ENCODE measurements at regions not wholly inside any gene's neighbourhood (a gene's known extent, or its start where the extent isn't known, plus 50 kb on each side); places are given as distances from the start of the nearest gene placed in this dataset.

DNA sequence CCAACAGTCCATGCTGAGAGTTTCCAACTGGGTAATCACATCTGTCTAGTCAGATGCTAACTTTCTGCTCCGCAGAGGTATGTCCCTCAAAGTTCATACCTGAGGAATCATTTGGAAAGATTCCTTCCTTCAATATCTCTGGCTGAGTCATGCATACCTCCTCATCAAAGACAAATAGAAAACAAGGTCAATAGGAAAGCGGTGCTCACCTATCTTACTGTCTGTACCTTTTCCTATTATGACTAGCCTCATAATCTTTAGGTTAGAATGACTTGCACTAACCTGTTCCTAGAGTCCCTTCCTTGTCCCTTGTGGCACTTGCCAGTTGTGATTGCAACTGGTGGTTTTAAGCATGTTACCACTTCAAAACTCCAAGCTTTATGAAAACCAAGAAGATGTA, 78.2 kb upstream of the PTPRK start:
- H3K27me3 Mint-ChIP-seq (ENCODE audit: low read depth), result no peaks in the 10 kb centered on the region; the same call in 1 of the 2 replicates

More for the DNA sequence above, 78.2 kb upstream of the PTPRK start:
- WGBS (ENCODE audit: extremely low coverage, insufficient read length, low lambda C conversion rate), result no CpG with 5 or more reads among the region's 2 CpGs
- H4K91ac ChIP-seq (ENCODE audit: insufficient read length, low read depth, low read length), result no peak overlapping the region
- no peaks in the 10 kb centered on the region for H3K23me2 ChIP-seq (ENCODE audit: insufficient read length, low read depth, low read length, poor library complexity, severe bottlenecking)
- H3K9ac ChIP-seq (ENCODE audit: extremely low read depth, insufficient read length, low read length), result no peak overlapping the region
- H3K4me1 ChIP-seq (ENCODE audit: insufficient read depth, low read length), result no peaks in the 10 kb centered on the region; the same call in 1 of the 2 replicates
- no peak overlapping the region for H3K4me2 ChIP-seq (ENCODE audit: insufficient read depth, insufficient read length, low read length)
- no peak overlapping the region for H3K27ac ChIP-seq (ENCODE audit: insufficient read length, low read depth, low read length)
- Mint-ChIP-seq H3K4me3 (no peak overlapping the region), H3K36me3 (ENCODE audit: insufficient read depth in 1 of 3, low read depth in 3 of 3) (no peaks in the 10 kb centered on the region), H3K27ac (no peak overlapping the region; a peak in 1 of 7 replicates), H3K9me3 (no peaks in the 10 kb centered on the region; a peak in 1 of 5 replicates), H3K4me1 (peaks cover 8 to 12% of the 10 kb centered on the region in 2 experiments)
- DNase-seq, result no peak
- H3K56ac ChIP-seq (ENCODE audit: insufficient read length, low read depth, low read length), result no peak overlapping the region
- no peaks in the 10 kb centered on the region for H3K27me3 ChIP-seq (ENCODE audit: insufficient read depth, low read length)
- no peak overlapping the region for H3K23ac ChIP-seq (ENCODE audit: insufficient read length, low read depth, low read length)
- H3K9me3 ChIP-seq (ENCODE audit: control insufficient read depth, low read depth, low read length), result no peaks in the 10 kb centered on the region
- no peak overlapping the region for H2BK12ac ChIP-seq (ENCODE audit: insufficient read length, low read depth, low read length)
- H2BK120ac ChIP-seq (ENCODE audit: low read depth, low read length, poor library complexity, severe bottlenecking), result no peak overlapping the region
- no peak overlapping the region for H2BK15ac ChIP-seq (ENCODE audit: low read depth, low read length)
- no peak overlapping the region for H2BK20ac ChIP-seq (ENCODE audit: low read depth, low read length, poor library complexity, severe bottlenecking)
- H3K79me2 ChIP-seq (ENCODE audit: insufficient read depth, low read length), result no peaks in the 10 kb centered on the region
- no peak overlapping the region for H2AFZ ChIP-seq (ENCODE audit: low read length)
- H3T11ph ChIP-seq (ENCODE audit: low read length), result no peak overlapping the region
- TF ChIP-seq, protein P1, sequence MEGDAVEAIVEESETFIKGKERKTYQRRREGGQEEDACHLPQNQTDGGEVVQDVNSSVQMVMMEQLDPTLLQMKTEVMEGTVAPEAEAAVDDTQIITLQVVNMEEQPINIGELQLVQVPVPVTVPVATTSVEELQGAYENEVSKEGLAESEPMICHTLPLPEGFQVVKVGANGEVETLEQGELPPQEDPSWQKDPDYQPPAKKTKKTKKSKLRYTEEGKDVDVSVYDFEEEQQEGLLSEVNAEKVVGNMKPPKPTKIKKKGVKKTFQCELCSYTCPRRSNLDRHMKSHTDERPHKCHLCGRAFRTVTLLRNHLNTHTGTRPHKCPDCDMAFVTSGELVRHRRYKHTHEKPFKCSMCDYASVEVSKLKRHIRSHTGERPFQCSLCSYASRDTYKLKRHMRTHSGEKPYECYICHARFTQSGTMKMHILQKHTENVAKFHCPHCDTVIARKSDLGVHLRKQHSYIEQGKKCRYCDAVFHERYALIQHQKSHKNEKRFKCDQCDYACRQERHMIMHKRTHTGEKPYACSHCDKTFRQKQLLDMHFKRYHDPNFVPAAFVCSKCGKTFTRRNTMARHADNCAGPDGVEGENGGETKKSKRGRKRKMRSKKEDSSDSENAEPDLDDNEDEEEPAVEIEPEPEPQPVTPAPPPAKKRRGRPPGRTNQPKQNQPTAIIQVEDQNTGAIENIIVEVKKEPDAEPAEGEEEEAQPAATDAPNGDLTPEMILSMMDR (conservative IDR thresholded peaks at IDR 0.05), result no peak
- H3K18ac ChIP-seq (ENCODE audit: insufficient read length, low read depth, low read length), result no peak overlapping the region
- no peak overlapping the region for H3K14ac ChIP-seq (ENCODE audit: insufficient read depth, low read length)
- H4K20me1 ChIP-seq (ENCODE audit: control insufficient read depth, insufficient read depth, insufficient read length), result no peaks in the 10 kb centered on the region
- H2BK5ac ChIP-seq (ENCODE audit: insufficient read length, low read length), result no peak overlapping the region
- no peaks in the 10 kb centered on the region for H3K79me1 ChIP-seq (ENCODE audit: insufficient read depth, low read depth, low read length, poor library complexity, severe bottlenecking)
- H3K4ac ChIP-seq (ENCODE audit: low read depth, low read length), result no peak overlapping the region
- H4K5ac ChIP-seq (ENCODE audit: insufficient read length, low read depth, low read length), result no peak overlapping the region
- H2AK5ac ChIP-seq (ENCODE audit: insufficient read length, low read length), result no peak overlapping the region
- H4K8ac ChIP-seq (replicated peaks; ENCODE audit: insufficient read length, low read depth, low read length), result no peak overlapping the region
